A673 (cell line): ENCODE measurements at regions not wholly inside any gene's neighbourhood (a gene's known extent, or its start where the extent isn't known, plus 50 kb on each side); places are given as distances from the start of the nearest gene placed in this dataset.

Experiments used
- BruUV-seq: library from RNA; stranded (reverse); fragments of 400-500 nt; replicated peaks from 2 replicates; lab custom pipeline; 2021; lab: Mats Ljungman, UMichigan
- CTCF ChIA-PET: fragments of 300-600 bp; sonication (Branson Sonifier 250); formaldehyde crosslinking; loops from one replicate; lab custom pipeline; 2022; ENCODE audit warnings: antibody characterized with exemption; lab: Charles Lee
- POLR2A ChIA-PET: fragments of 300-600 bp; sonication (Branson Sonifier 250); formaldehyde crosslinking; loops from one replicate; lab custom pipeline; 2022; ENCODE audit warnings: antibody characterized with exemption; ENCODE audit not compliant: low non-redundant PET; lab: Charles Lee
- DNase-seq: peaks from one replicate; pipeline ENCODE4 v3.0.0-alpha.2; 2015; ENCODE audit warnings: low spot score
- H3K27ac ChIP-seq: fragments of 200-600 bp; sonication (generic); 2 replicates; pipeline ENCODE4 v1.5.1; 2016; ENCODE audit warnings: mixed run types, low read depth, mild to moderate bottlenecking, mixed read lengths, antibody characterized with exemption, low read length; ENCODE audit not compliant: poor library complexity, severe bottlenecking
- H3K27me3 ChIP-seq: fragments of 200-600 bp; sonication (generic); replicated peaks from 2 replicates; pipeline ENCODE4 v1.6.1; 2017; ENCODE audit warnings: mixed run types, low read depth, mild to moderate bottlenecking, mixed read lengths, antibody characterized with exemption, low read length; ENCODE audit not compliant: insufficient read depth, poor library complexity
- H3K36me3 ChIP-seq: fragments of 200-600 bp; sonication (generic); 2 replicates; pipeline ENCODE4 v1.6.1; 2016; ENCODE audit warnings: mixed run types, mild to moderate bottlenecking, mixed read lengths, antibody characterized with exemption, low read length; ENCODE audit not compliant: insufficient read depth, poor library complexity, severe bottlenecking
- H3K4me1 ChIP-seq: fragments of 200-600 bp; sonication (generic); 2 replicates; pipeline ENCODE4 v1.6.1; 2017; ENCODE audit warnings: mixed run types, mild to moderate bottlenecking, mixed read lengths, antibody characterized with exemption, low read length; ENCODE audit not compliant: insufficient read depth, poor library complexity, severe bottlenecking
- H3K4me3 ChIP-seq: fragments of 200-600 bp; sonication (generic); 2 replicates; pipeline ENCODE4 v1.5.1; 2016; ENCODE audit warnings: low read depth, mixed run types, mild to moderate bottlenecking, mixed read lengths, low read length; ENCODE audit not compliant: poor library complexity, severe bottlenecking
- H3K9me3 ChIP-seq: fragments of 200-600 bp; sonication (generic); 2 replicates; pipeline ENCODE4 v1.6.1; 2016; ENCODE audit warnings: mixed run types, low read depth, mild to moderate bottlenecking, mixed read lengths, antibody characterized with exemption, low read length; ENCODE audit not compliant: poor library complexity, severe bottlenecking
- EZH2 ChIP-seq: fragments of 200-600 bp; sonication (generic); IDR thresholded peaks from 2 replicates; pipeline ENCODE4 v1.6.1; 2017; ENCODE audit warnings: borderline replicate concordance, low read depth, mild to moderate bottlenecking, mixed read lengths, antibody characterized with exemption, low read length; ENCODE audit not compliant: poor library complexity, severe bottlenecking
- intact Hi-C: fragments of 100-400 bp; cut with micrococcal nuclease; formaldehyde crosslinking; loops from one replicate; pipeline ENCODE4 v1.10.0; 2022; ENCODE audit not compliant: unreplicated experiment
- TF ChIP-seq, protein P1 (sequence below): fragments of 300-800, 200-600 bp; sonication (generic); conservative IDR thresholded peaks from 2 replicates; pipeline ENCODE4 v1.5.1; 2017; ENCODE audit warnings: low read depth, mild to moderate bottlenecking, antibody characterized with exemption, low read length, moderate library complexity, mixed read lengths

DNA sequence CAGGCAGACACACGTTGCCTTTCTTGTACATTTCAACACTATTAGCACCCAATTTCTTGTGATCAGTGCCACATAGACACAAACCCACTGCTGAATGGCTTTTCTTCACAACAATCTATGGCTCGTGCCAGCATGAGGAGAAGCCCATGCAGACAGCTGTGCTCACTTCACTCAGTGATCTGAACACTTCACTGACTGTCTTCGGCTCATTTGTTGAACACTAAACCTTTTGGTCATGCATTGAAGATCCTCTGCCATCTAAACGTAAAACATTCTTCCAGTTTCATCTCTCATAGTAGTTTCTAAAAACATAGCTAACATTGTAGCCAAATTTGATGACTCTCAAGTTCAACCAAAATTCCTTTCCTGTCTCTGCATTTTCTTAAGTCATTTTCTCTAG is 331.0 kb upstream of the ZP4 start:
- no TSS peak for BruUV-seq
- Histone ChIP-seq H3K27ac (no peak overlapping the region), H3K4me1 (no peaks in the 10 kb centered on the region), H3K9me3 (no peaks in the 10 kb centered on the region), H3K4me3 (no peak overlapping the region), H3K27me3 (no peaks in the 10 kb centered on the region), H3K36me3 (no peaks in the 10 kb centered on the region)
- TF ChIP-seq EZH2: no peak
- TF ChIP-seq, protein P1, sequence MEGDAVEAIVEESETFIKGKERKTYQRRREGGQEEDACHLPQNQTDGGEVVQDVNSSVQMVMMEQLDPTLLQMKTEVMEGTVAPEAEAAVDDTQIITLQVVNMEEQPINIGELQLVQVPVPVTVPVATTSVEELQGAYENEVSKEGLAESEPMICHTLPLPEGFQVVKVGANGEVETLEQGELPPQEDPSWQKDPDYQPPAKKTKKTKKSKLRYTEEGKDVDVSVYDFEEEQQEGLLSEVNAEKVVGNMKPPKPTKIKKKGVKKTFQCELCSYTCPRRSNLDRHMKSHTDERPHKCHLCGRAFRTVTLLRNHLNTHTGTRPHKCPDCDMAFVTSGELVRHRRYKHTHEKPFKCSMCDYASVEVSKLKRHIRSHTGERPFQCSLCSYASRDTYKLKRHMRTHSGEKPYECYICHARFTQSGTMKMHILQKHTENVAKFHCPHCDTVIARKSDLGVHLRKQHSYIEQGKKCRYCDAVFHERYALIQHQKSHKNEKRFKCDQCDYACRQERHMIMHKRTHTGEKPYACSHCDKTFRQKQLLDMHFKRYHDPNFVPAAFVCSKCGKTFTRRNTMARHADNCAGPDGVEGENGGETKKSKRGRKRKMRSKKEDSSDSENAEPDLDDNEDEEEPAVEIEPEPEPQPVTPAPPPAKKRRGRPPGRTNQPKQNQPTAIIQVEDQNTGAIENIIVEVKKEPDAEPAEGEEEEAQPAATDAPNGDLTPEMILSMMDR: no peak
- intact Hi-C loops: no loop called here
- POLR2A ChIA-PET: no interaction called here
- CTCF ChIA-PET: no interaction called here
- DNase-seq: no peak

- intact Hi-C loops: no loop called here
- DNase-seq: no peak
- Histone ChIP-seq H3K4me3 (no peak overlapping the region), H3K27ac (no peak overlapping the region), H3K36me3 (no peaks in the 10 kb centered on the region), H3K4me1 (no peaks in the 10 kb centered on the region), H3K9me3 (no peaks in the 10 kb centered on the region), H3K27me3 (no peaks in the 10 kb centered on the region)
- TF ChIP-seq, protein P1: no peak
- TF ChIP-seq EZH2: no peak
- BruUV-seq: no TSS peak
- ChIA-PET POLR2A (no interaction called here), CTCF (no interaction called here)
Observed at GRCh38 chr1:238214449-238214848, 323.7 kb upstream of the ZP4 start.

DNA sequence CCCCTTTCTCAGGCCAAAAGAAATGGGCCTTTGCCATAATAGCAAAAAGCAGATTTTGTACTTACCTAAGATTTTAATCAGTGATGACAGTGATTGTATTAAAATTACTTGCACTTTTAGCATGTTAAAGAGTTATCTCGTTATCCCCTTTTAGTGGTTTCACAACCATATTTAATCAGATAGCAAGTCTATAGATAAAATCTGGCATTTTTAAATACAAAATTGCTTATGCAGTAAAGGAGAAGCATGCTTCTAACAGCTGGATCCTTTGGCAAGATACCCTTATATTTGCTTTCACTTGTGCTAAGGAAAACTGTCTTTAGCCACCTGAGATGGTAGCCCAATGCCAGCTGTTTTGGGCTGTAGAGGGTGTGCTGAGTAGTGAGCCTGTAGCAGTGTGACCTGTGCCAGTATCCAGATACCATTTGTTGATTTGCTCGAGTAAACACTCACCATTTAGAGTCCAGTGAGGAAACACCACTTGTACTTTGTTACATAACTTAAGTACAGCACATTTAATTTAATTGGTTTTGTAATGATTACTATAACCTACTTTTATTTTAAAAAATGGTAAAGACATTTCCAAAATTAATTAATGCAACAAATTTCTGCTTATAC is 314.4 kb upstream of the ZP4 start:
- H3K4me3 ChIP-seq: no peak overlapping the region
- no peaks in the 10 kb centered on the region for H3K4me1 ChIP-seq
- no TSS peak for BruUV-seq
- H3K27ac ChIP-seq: no peak overlapping the region
- no peaks in the 10 kb centered on the region for H3K9me3 ChIP-seq
- ChIA-PET CTCF (no interaction called here), POLR2A (no interaction called here)
- H3K36me3 ChIP-seq: no peaks in the 10 kb centered on the region
- intact Hi-C loops: no loop called here
- TF ChIP-seq, protein P1: no peak
- no peak for TF ChIP-seq EZH2
- no peak for DNase-seq
- H3K27me3 ChIP-seq: no peaks in the 10 kb centered on the region
